ENCODE measurements at regions not wholly inside any gene's neighbourhood (a gene's known extent, or its start where the extent isn't known, plus 50 kb on each side); places are given as distances from the start of the nearest gene placed in this dataset.

DNA sequence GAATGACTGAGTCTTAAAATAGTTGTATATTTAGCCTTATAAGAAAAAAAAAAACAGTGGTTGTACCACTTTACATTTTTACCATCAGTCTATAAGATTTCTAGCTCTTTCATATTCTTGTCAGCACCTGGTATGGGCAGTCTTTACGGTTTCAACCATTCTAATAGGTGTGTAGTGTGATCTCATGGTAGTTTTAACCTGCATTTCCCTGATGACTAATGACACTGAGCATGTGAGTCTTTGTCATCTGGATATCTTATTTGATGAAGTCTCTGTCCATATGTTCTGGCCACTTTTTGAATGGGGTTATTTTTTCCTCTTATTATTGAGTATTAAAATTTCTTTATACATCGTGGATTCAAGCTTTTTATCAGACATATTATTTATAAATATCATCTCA lies 365.3 kb upstream of the IGFBP3 start:
- no peak overlapping the region for H4K5ac ChIP-seq (ENCODE audit: low read depth, low read length)
- H4K91ac ChIP-seq (ENCODE audit: insufficient read depth, low read depth, low read length) = no peak overlapping the region
- H4K8ac ChIP-seq (ENCODE audit: low read depth in 2 of 2, low read length in 2 of 2) = no peak overlapping the region
- no peak overlapping the region for H3K9ac ChIP-seq (ENCODE audit: low read depth, low read length)
- H3K4ac ChIP-seq (ENCODE audit: low read depth, low read length) = no peak overlapping the region
- WGBS, 2 experiments (ENCODE audit: extremely low coverage in 2 of 2, insufficient read length in 1 of 2) = no CpG with 5 or more reads among the region's 2 CpGs
- no peak overlapping the region for H3K27ac ChIP-seq (ENCODE audit: insufficient read depth, low read length)
- TF ChIP-seq NFE2L2 (IDR thresholded peaks at IDR 0.05; ENCODE audit: low read depth, low read length) (no peak), RFX5 (IDR thresholded peaks at IDR 0.05; ENCODE audit: low read depth, low read length) (no peak), MXI1 (IDR thresholded peaks at IDR 0.05; ENCODE audit: borderline replicate concordance, low read depth, low read length) (no peak), MAFK (IDR thresholded peaks at IDR 0.05; ENCODE audit: low read depth, low read length) (no peak), FOS (IDR thresholded peaks at IDR 0.05; ENCODE audit: low read depth, low read length) (no peak), BHLHE40 (IDR thresholded peaks at IDR 0.05; ENCODE audit: low read depth, low read length) (no peak), RAD21 (IDR thresholded peaks at IDR 0.05; ENCODE audit: low read length) (no peak), USF2 (IDR thresholded peaks at IDR 0.05; ENCODE audit: low read depth, low read length) (no peak)
- H3K9me1 ChIP-seq (ENCODE audit: insufficient read depth, low read length) = peaks cover 6% of the 10 kb centered on the region; the same call in 1 of the 2 replicates
- dilution Hi-C loops (cut with HindIII; ENCODE audit: low sequenced_read_pairs, unreplicated experiment) = no loop called here
- no peak overlapping the region for H2AK9ac ChIP-seq (replicated peaks; ENCODE audit: low read depth, low read length, poor library complexity)
- in situ Hi-C loops (cut with MboI; ENCODE audit: low sequenced_read_pairs) = no loop called here
- H3K56ac ChIP-seq (ENCODE audit: extremely low read depth, insufficient read depth, low read length) = no peak overlapping the region
- intact Hi-C loops (cut with micrococcal nuclease) = no loop called here
- H2AK5ac ChIP-seq (ENCODE audit: low read depth, low read length) = no peak overlapping the region
- no peak overlapping the region for H2BK20ac ChIP-seq (ENCODE audit: low read depth, low read length)
- H3K27me3 ChIP-seq (ENCODE audit: control insufficient read depth, insufficient read depth, low read length) = no peaks in the 10 kb centered on the region
- POLR2A ChIA-PET (ENCODE audit: unreplicated experiment) = no interaction called here
- H4K20me1 ChIP-seq (ENCODE audit: insufficient read depth, low read length) = no peaks in the 10 kb centered on the region
- H2BK15ac ChIP-seq (ENCODE audit: low read depth, low read length) = no peak overlapping the region
- BruUV-seq (replicated peaks) = no TSS peak
- H2AFZ ChIP-seq (replicated peaks; ENCODE audit: low read length, poor library complexity) = no peak overlapping the region
- H3K9me3 ChIP-seq (ENCODE audit: control insufficient read depth, insufficient read depth, low read length) = no peaks in the 10 kb centered on the region
- no peak overlapping the region for H3K23ac ChIP-seq (ENCODE audit: low read depth, low read length)
- H3K4me2 ChIP-seq (ENCODE audit: low read depth, low read length) = no peak overlapping the region
- H2BK5ac ChIP-seq (ENCODE audit: low read depth, low read length, poor library complexity, severe bottlenecking) = no peak overlapping the region
- no peak overlapping the region for H3K14ac ChIP-seq (replicated peaks; ENCODE audit: low read depth, low read length)
- DNase-seq (no peak), ATAC-seq (ENCODE audit: low read depth) (no peak)
- H3K4me1 ChIP-seq (ENCODE audit: control insufficient read depth, insufficient read depth, low read length) = peaks cover 15% of the 10 kb centered on the region
- CTCF ChIA-PET = interaction anchor here (0.6 to 0.9 kb wide), 2 partner anchors 26 to 501 kb away, joined by 3 read pairs; no protein-coding TSS in a partner anchor
- no peaks in the 10 kb centered on the region for H3K36me3 ChIP-seq (ENCODE audit: control insufficient read depth, insufficient read depth, low read length)
- no peaks in the 10 kb centered on the region for H3K79me1 ChIP-seq (ENCODE audit: low read depth in 1 of 2, low read length in 2 of 2)
- no peak overlapping the region for H2BK120ac ChIP-seq (ENCODE audit: low read depth, low read length)
- H3K18ac ChIP-seq (ENCODE audit: low read depth, low read length) = no peak overlapping the region
- H3K4me3 ChIP-seq (ENCODE audit: insufficient read depth, low read depth, low read length) = no peak overlapping the region

All from IMR-90 (cell line).